ENCODE measurements at regions not wholly inside any gene's neighbourhood (a gene's known extent, or its start where the extent isn't known, plus 50 kb on each side); places are given as distances from the start of the nearest gene placed in this dataset.

GRCh38 chr9:30944225-30944569, 1440.2 kb upstream of the ACO1 start:
- no CpG with 5 or more reads among the region's 6 CpGs for WGBS (ENCODE audit: insufficient coverage, low coverage, missing lambda C conversion rate)
- ChIA-PET CTCF (ENCODE audit: low intra/inter-chr PET ratio) (no interaction called here), POLR2A (no interaction called here)
- in situ Hi-C loops (cut with MboI) = no loop called here
- FAIRE-seq (no peak), DNase-seq (ENCODE audit: extremely low read depth in 1 of 4, low spot score in 3 of 4) (no peak), ATAC-seq (no peak)
- H3K9ac ChIP-seq (ENCODE audit: insufficient read depth in 1 of 2, low read depth in 2 of 2, low read length in 2 of 2) = no peak overlapping the region
- no peaks in the 10 kb centered on the region for H3K9me3 ChIP-seq (replicated peaks; ENCODE audit: control insufficient read depth, insufficient read depth, low read depth, low read length)
- no peaks in the 10 kb centered on the region for H3K4me1 ChIP-seq (replicated peaks in 1 of 2; ENCODE audit: control insufficient read depth in 2 of 2, insufficient read depth in 2 of 2, low read length in 2 of 2)
- H3K4me2 ChIP-seq (ENCODE audit: insufficient read depth, low read length) = no peak overlapping the region
- no peaks in the 10 kb centered on the region for H4K20me1 ChIP-seq (replicated peaks; ENCODE audit: control insufficient read depth, insufficient read depth, low read length)
- no peaks in the 10 kb centered on the region for H3K36me3 ChIP-seq (ENCODE audit: control insufficient read depth, insufficient read depth, low read length)
- no peaks in the 10 kb centered on the region for H3K9me1 ChIP-seq (ENCODE audit: control insufficient read depth, insufficient read depth, low read length)
- no peak for TF ChIP-seq ZNF12 (CRISPR knock-in tag; IDR thresholded peaks at IDR 0.05)
- TF ChIP-seq MTF1 (CRISPR knock-in tag; IDR thresholded peaks at IDR 0.05; ENCODE audit: borderline replicate concordance) = no peak
- no peak for TF ChIP-seq CBFA2T2 (conservative IDR thresholded peaks at IDR 0.05)
- no peak for TF ChIP-seq FOXA3 (CRISPR knock-in tag; conservative IDR thresholded peaks at IDR 0.05 in 1 of 2, IDR thresholded peaks at IDR 0.05 in 1 of 2)
- TF ChIP-seq KAT8 (IDR thresholded peaks at IDR 0.05; ENCODE audit: low read depth) = no peak
- no peak for TF ChIP-seq ZNF445 (CRISPR knock-in tag; IDR thresholded peaks at IDR 0.05; ENCODE audit: low read depth)
- TF ChIP-seq GTF3C2 (IDR thresholded peaks at IDR 0.05; ENCODE audit: borderline replicate concordance, extremely low read depth, insufficient read length) = no peak
- no peak for TF ChIP-seq BCOR (IDR thresholded peaks at IDR 0.05)
- no peak for TF ChIP-seq ARID1B (IDR thresholded peaks at IDR 0.05)
- TF ChIP-seq RFX1 (IDR thresholded peaks at IDR 0.05) = no peak
- no peak for TF ChIP-seq HMGN3 (IDR thresholded peaks at IDR 0.05; ENCODE audit: borderline replicate concordance, extremely low read depth, insufficient read length, low read depth, low read length)
- TF ChIP-seq ZNF143 (CRISPR knock-in tag; IDR thresholded peaks at IDR 0.05) = no peak
- no peak for TF ChIP-seq HNRNPUL1 (IDR thresholded peaks at IDR 0.05; ENCODE audit: low read length)
- TF ChIP-seq NFE2 (IDR thresholded peaks at IDR 0.05; ENCODE audit: low read depth) = no peak
- no peak for TF ChIP-seq SMAD2 (IDR thresholded peaks at IDR 0.05; ENCODE audit: low read depth, low read length)
- TF ChIP-seq, protein P1, sequence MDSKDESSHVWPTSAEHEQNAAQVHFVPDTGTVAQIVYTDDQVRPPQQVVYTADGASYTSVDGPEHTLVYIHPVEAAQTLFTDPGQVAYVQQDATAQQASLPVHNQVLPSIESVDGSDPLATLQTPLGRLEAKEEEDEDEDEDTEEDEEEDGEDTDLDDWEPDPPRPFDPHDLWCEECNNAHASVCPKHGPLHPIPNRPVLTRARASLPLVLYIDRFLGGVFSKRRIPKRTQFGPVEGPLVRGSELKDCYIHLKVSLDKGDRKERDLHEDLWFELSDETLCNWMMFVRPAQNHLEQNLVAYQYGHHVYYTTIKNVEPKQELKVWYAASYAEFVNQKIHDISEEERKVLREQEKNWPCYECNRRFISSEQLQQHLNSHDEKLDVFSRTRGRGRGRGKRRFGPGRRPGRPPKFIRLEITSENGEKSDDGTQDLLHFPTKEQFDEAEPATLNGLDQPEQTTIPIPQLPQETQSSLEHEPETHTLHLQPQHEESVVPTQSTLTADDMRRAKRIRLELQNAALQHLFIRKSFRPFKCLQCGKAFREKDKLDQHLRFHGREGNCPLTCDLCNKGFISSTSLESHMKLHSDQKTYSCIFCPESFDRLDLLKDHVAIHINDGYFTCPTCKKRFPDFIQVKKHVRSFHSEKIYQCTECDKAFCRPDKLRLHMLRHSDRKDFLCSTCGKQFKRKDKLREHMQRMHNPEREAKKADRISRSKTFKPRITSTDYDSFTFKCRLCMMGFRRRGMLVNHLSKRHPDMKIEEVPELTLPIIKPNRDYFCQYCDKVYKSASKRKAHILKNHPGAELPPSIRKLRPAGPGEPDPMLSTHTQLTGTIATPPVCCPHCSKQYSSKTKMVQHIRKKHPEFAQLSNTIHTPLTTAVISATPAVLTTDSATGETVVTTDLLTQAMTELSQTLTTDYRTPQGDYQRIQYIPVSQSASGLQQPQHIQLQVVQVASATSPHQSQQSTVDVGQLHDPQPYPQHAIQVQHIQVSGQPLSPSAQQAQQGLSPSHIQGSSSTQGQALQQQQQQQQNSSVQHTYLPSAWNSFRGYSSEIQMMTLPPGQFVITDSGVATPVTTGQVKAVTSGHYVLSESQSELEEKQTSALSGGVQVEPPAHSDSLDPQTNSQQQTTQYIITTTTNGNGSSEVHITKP (IDR thresholded peaks at IDR 0.05; ENCODE audit: partially characterized antibody) = no peak
- TF ChIP-seq, protein P2, sequence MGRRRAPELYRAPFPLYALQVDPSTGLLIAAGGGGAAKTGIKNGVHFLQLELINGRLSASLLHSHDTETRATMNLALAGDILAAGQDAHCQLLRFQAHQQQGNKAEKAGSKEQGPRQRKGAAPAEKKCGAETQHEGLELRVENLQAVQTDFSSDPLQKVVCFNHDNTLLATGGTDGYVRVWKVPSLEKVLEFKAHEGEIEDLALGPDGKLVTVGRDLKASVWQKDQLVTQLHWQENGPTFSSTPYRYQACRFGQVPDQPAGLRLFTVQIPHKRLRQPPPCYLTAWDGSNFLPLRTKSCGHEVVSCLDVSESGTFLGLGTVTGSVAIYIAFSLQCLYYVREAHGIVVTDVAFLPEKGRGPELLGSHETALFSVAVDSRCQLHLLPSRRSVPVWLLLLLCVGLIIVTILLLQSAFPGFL (CRISPR knock-in tag; IDR thresholded peaks at IDR 0.05) = no peak
- no peak for TF ChIP-seq PTRF (tag; IDR thresholded peaks at IDR 0.05)
- no TSS peak for BruUV-seq (replicated peaks)
- no peak overlapping the region for H3K4me3 ChIP-seq
- H2AFZ ChIP-seq (ENCODE audit: low read depth, low read length) = no peak overlapping the region
- H3K79me2 ChIP-seq (ENCODE audit: control insufficient read depth, insufficient read depth, low read length) = no peaks in the 10 kb centered on the region
- intact Hi-C loops (cut with micrococcal nuclease) = no loop called here
- H3K27me3 ChIP-seq (ENCODE audit: control insufficient read depth in 2 of 2, insufficient read depth in 2 of 2, low read length in 2 of 2) = no peaks in the 10 kb centered on the region
- no peak overlapping the region for H3K27ac ChIP-seq (ENCODE audit: extremely low read depth, low read depth, low read length)

All from K562 (cell line).